ENCODE measurements at regions not wholly inside any gene's neighbourhood (a gene's known extent, or its start where the extent isn't known, plus 50 kb on each side); places are given as distances from the start of the nearest gene placed in this dataset.
"Not testable (repeated sequence)": the region's sequence is repeated elsewhere in the genome, so short reads cannot be mapped to it uniquely, and the experiment has no call there.

GRCh38 chr2:107730898-107731297 is 95.8 kb upstream of the RGPD4 start:
- no peak for DNase-seq

DNA sequence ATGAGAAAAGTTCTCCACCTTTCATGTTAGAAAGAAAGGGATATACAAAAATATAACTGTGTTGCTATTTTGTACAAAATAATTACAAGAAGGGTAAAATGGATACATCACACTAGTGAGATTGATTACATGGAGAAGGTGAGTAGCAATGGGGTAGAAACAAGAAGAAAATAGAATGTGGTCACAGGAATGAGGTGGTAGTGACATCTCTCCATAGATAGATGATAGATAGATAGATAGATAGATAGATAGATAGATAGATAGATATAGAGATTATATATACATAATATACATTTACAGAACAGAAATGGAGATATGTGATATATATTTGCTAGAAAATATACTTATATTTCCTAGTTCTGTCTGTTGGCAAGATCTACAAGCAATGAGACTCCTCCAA is 95.3 kb upstream of the RGPD4 start:
- Mint-ChIP-seq H3K27me3 (no peaks in the 10 kb centered on the region), H3K4me3 (no peak overlapping the region)
- POLR2A ChIA-PET = no interaction called here

More at GRCh38 chr2:107730898-107731297, 95.8 kb upstream of the RGPD4 start:
- CTCF ChIA-PET = no interaction called here
- no peak for ATAC-seq
- intact Hi-C loops (cut with DNase I, micrococcal nuclease) = no loop called here
- H3K27ac Mint-ChIP-seq = no peak overlapping the region
- H3K27me3 Mint-ChIP-seq = no peaks in the 10 kb centered on the region
- H3K36me3 Mint-ChIP-seq (ENCODE audit: low read depth) = no peaks in the 10 kb centered on the region
- H3K4me3 Mint-ChIP-seq = no peak overlapping the region
- H3K9me3 Mint-ChIP-seq (ENCODE audit: low read depth) = no peaks in the 10 kb centered on the region
- POLR2A ChIA-PET = no interaction called here
- no peaks in the 10 kb centered on the region for H3K4me1 Mint-ChIP-seq

DNA sequence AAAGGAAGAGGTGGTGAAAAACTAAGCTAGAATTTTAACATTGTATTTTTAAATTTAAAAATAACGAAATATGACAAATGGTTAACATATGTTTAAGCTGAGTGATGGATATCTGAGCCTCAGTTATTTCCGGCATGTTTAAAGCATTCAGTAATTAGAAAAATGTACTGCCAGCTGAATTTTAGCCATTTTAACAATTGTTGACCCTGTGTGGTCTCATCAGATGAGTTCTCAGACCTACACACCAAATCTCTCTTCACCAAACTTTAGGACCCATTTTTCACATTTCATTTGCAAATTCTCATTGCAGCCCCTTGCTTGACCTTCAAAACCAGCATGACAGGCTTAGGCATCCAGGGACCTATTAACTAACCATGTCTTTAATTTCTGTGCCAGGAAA is 91.5 kb upstream of the RGPD4 start:
- ChIA-PET CTCF (no interaction called here), POLR2A (no interaction called here)
- Mint-ChIP-seq H3K36me3 (ENCODE audit: low read depth) (no peaks in the 10 kb centered on the region), H3K4me1 (no peaks in the 10 kb centered on the region), H3K27me3 (no peaks in the 10 kb centered on the region), H3K27ac (no peak overlapping the region), H3K9me3 (ENCODE audit: low read depth) (no peaks in the 10 kb centered on the region), H3K4me3 (no peak overlapping the region)
- DNase-seq (no peak), ATAC-seq (no peak)
- intact Hi-C loops (cut with DNase I, micrococcal nuclease) = no loop called here

More for the DNA sequence above, 95.3 kb upstream of the RGPD4 start:
- H3K36me3 Mint-ChIP-seq (ENCODE audit: low read depth) = no peaks in the 10 kb centered on the region
- intact Hi-C loops (cut with DNase I, micrococcal nuclease) = no loop called here
- no peak overlapping the region for H3K27ac Mint-ChIP-seq
- DNase-seq = no peak
- H3K9me3 Mint-ChIP-seq (ENCODE audit: low read depth) = no peaks in the 10 kb centered on the region
- no peaks in the 10 kb centered on the region for H3K4me1 Mint-ChIP-seq
- CTCF ChIA-PET = no interaction called here
- no peak for ATAC-seq

- no peak for DNase-seq
- POLR2A ChIA-PET = no interaction called here
These were observed 88.9 kb upstream of the RGPD4 start for GRCh38 chr2:107737756-107738155.

GRCh38 chr2:107738266-107738665 is 88.4 kb upstream of the RGPD4 start:
- CTCF ChIA-PET = interaction anchor here (1.2 kb wide), 1 partner anchor 38 kb away, joined by 4 read pairs; no protein-coding TSS in a partner anchor
- no peak overlapping the region for H3K27ac Mint-ChIP-seq
- no peak overlapping the region for H3K4me3 Mint-ChIP-seq
- H3K36me3 Mint-ChIP-seq (ENCODE audit: low read depth) = no peaks in the 10 kb centered on the region
- no peaks in the 10 kb centered on the region for H3K27me3 Mint-ChIP-seq
- intact Hi-C loops (cut with DNase I, micrococcal nuclease) = no loop called here
- DNase-seq (no peak), ATAC-seq (no peak)
- no peaks in the 10 kb centered on the region for H3K9me3 Mint-ChIP-seq (ENCODE audit: low read depth)
- POLR2A ChIA-PET = no interaction called here
- H3K4me1 Mint-ChIP-seq = no peaks in the 10 kb centered on the region

More at GRCh38 chr2:107737756-107738155, 88.9 kb upstream of the RGPD4 start:
- no peaks in the 10 kb centered on the region for H3K36me3 Mint-ChIP-seq (ENCODE audit: low read depth)
- CTCF ChIA-PET = interaction anchor here (1.2 kb wide), 1 partner anchor 39 kb away, joined by 4 read pairs; no protein-coding TSS in a partner anchor
- no peaks in the 10 kb centered on the region for H3K4me1 Mint-ChIP-seq
- H3K9me3 Mint-ChIP-seq (ENCODE audit: low read depth) = no peaks in the 10 kb centered on the region
- intact Hi-C loops (cut with DNase I, micrococcal nuclease) = no loop called here
- no peak for ATAC-seq
- H3K27me3 Mint-ChIP-seq = no peaks in the 10 kb centered on the region
- no peak overlapping the region for H3K27ac Mint-ChIP-seq
- H3K4me3 Mint-ChIP-seq = no peak overlapping the region

DNA sequence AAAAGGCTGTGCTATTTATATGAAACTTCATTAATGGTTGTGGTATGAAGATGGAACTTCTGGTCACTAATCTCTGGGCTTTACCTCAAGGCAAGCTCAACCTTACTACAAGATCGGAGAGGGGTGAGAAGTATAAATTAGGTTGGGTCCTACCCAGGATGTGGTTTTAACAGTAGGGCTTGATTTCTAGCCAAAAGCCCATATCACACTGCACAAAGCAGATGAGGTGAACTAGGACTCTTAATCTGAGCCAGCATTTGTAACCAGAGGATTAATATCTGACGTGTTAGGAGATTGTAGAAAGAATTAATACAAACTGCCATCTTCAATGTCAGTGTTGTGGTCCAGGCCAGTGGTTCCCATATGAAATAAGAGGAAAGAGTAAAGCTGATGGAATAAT is 86.4 kb upstream of the RGPD4 start:
- DNase-seq = no peak
- no peak for ATAC-seq
- intact Hi-C loops (cut with DNase I, micrococcal nuclease) = no loop called here
- H3K27ac Mint-ChIP-seq = no peak overlapping the region
- no peaks in the 10 kb centered on the region for H3K36me3 Mint-ChIP-seq (ENCODE audit: low read depth)
- CTCF ChIA-PET = no interaction called here
- H3K4me3 Mint-ChIP-seq = no peak overlapping the region
- H3K9me3 Mint-ChIP-seq (ENCODE audit: low read depth) = no peaks in the 10 kb centered on the region
- no peaks in the 10 kb centered on the region for H3K27me3 Mint-ChIP-seq
- POLR2A ChIA-PET = no interaction called here
- no peaks in the 10 kb centered on the region for H3K4me1 Mint-ChIP-seq

- H3K4me1 Mint-ChIP-seq = no peaks in the 10 kb centered on the region
- no peaks in the 10 kb centered on the region for H3K9me3 Mint-ChIP-seq (ENCODE audit: low read depth)
- H3K27ac Mint-ChIP-seq = no peak overlapping the region
- no peak for DNase-seq
- no peaks in the 10 kb centered on the region for H3K36me3 Mint-ChIP-seq (ENCODE audit: low read depth)
- H3K4me3 Mint-ChIP-seq = no peak overlapping the region
- H3K27me3 Mint-ChIP-seq = no peaks in the 10 kb centered on the region
- CTCF ChIA-PET = interaction anchor here (1.3 kb wide), 1 partner anchor 12 kb away, joined by 3 read pairs; no protein-coding TSS in a partner anchor
- intact Hi-C loops (cut with DNase I, micrococcal nuclease) = no loop called here
- no peak for ATAC-seq
- POLR2A ChIA-PET = no interaction called here
These were observed 84.1 kb upstream of the RGPD4 start for GRCh38 chr2:107742460-107743027.

DNA sequence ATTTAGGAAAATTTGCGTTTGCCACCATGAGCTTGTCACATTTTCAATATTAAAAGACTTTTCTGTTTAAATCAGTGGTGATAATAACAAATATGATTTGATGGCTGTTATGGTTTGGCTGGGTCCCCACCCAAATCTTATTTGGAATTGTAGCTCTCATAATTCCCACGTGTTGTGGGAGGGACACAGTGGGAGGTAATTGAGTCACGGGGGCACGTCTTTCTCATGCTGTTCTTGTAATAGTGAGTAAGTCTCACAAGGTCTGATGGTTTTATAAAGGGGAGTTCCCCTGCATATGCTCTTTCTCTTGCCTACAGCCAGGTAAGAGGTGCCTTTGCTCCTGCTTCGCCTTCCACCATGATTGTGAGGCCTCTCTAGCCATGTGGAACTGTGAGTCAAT is 83.4 kb upstream of the RGPD4 start:
- CTCF ChIA-PET = interaction anchor here (1.3 kb wide), 1 partner anchor 11 kb away, joined by 3 read pairs; no protein-coding TSS in a partner anchor
- H3K27me3 Mint-ChIP-seq = no peaks in the 10 kb centered on the region
- H3K36me3 Mint-ChIP-seq (ENCODE audit: low read depth) = no peaks in the 10 kb centered on the region
- POLR2A ChIA-PET = no interaction called here
- H3K9me3 Mint-ChIP-seq (ENCODE audit: low read depth) = no peaks in the 10 kb centered on the region
- H3K4me3 Mint-ChIP-seq = no peak overlapping the region
- no peak for ATAC-seq
- H3K27ac Mint-ChIP-seq = no peak overlapping the region
- no peaks in the 10 kb centered on the region for H3K4me1 Mint-ChIP-seq
- intact Hi-C loops (cut with DNase I, micrococcal nuclease) = no loop called here
- no peak for DNase-seq

GRCh38 chr2:107745100-107745499 is 81.6 kb upstream of the RGPD4 start:
- Mint-ChIP-seq H3K4me3 (no peak overlapping the region), H3K9me3 (ENCODE audit: low read depth) (no peaks in the 10 kb centered on the region), H3K27ac (no peak overlapping the region), H3K36me3 (ENCODE audit: low read depth) (no peaks in the 10 kb centered on the region), H3K27me3 (no peaks in the 10 kb centered on the region), H3K4me1 (no peaks in the 10 kb centered on the region)
- ATAC-seq (no peak), DNase-seq (no peak)
- intact Hi-C loops (cut with DNase I, micrococcal nuclease) = no loop called here
- ChIA-PET POLR2A (no interaction called here), CTCF (no interaction called here)

DNA sequence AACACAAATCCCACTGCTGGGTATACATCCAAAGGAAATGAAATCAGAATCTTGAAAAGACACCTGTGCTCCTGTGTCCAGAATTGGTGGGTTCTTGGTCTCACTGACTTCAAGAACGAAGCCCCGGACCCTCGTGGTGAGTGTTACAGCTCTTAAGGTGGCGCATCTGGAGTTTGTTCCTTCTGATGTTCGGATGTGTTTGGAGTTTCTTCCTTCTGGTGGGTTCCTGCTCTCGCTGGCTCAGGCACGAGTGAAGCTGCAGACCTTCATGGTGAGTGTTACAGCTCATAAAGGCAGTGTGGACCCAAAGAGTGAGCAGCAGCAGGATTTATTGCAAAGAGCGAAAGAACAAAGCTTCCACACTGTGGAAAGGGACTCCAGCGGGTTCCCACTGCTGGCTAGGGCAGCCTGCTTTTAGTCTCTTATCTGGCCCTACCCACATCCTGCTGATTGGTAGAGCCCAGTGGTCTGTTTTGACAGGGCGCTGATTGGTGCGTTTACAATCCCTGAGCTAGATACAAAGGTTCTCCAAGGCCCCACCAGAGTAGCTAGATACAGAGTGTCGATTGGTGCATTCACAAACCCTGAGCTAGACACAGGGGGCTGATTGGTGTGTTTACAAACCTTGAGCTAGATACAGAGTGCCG is 80.0 kb upstream of the RGPD4 start:
- H3K27ac Mint-ChIP-seq; ATAC-seq; H3K27me3 Mint-ChIP-seq; DNase-seq; H3K4me1 Mint-ChIP-seq; POLR2A ChIA-PET; CTCF ChIA-PET; H3K36me3 Mint-ChIP-seq (ENCODE audit: low read depth); H3K4me3 Mint-ChIP-seq; intact Hi-C loops (cut with DNase I, micrococcal nuclease); H3K9me3 Mint-ChIP-seq (ENCODE audit: low read depth): not testable (repeated sequence)

- H3K4me3 Mint-ChIP-seq; H3K4me1 Mint-ChIP-seq; H3K9me3 Mint-ChIP-seq (ENCODE audit: low read depth); H3K27ac Mint-ChIP-seq; POLR2A ChIA-PET; H3K36me3 Mint-ChIP-seq (ENCODE audit: low read depth); H3K27me3 Mint-ChIP-seq; DNase-seq; intact Hi-C loops (cut with DNase I, micrococcal nuclease); ATAC-seq; CTCF ChIA-PET: not testable (repeated sequence)
These were observed 79.3 kb upstream of the RGPD4 start for GRCh38 chr2:107747199-107747963.

DNA sequence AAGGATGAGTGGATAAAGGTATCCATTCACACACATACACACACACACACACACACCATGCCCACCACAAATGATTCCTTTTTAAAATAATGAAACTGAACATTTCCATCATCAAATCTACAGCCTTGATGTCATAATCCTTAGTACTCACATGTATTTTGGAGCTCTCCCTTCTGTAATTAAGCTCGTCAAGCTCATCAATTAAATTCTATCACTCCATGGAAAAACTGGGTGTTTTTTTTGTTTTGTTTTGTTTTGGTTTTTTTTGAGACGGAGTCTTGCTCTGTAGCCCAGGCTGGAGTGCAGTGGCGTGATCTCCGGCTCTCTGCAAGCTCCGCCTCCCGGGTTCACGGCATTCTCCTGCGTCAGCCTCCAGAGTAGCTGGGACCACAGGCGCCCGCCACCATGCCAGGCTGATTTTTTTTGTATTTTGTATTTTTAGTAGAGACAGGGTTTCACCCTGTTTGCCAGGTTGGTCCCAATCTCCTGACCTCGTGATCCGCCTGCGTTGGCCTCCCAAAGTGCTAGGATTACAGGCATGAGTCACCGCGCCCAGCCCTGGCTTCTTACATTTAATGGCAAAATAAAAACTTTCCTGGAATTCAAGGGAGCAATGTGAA is 78.6 kb upstream of the RGPD4 start:
- POLR2A ChIA-PET = no interaction called here

More for the DNA sequence above, 78.6 kb upstream of the RGPD4 start:
- no peak overlapping the region for H3K27ac Mint-ChIP-seq
- H3K27me3 Mint-ChIP-seq = no peaks in the 10 kb centered on the region
- H3K4me1 Mint-ChIP-seq = no peaks in the 10 kb centered on the region
- ATAC-seq (no peak), DNase-seq (no peak)
- H3K36me3 Mint-ChIP-seq (ENCODE audit: low read depth) = no peaks in the 10 kb centered on the region
- H3K4me3 Mint-ChIP-seq = no peak overlapping the region
- CTCF ChIA-PET = no interaction called here
- intact Hi-C loops (cut with DNase I, micrococcal nuclease) = no loop called here
- no peaks in the 10 kb centered on the region for H3K9me3 Mint-ChIP-seq (ENCODE audit: low read depth)
